ENCODE measurements at regions not wholly inside any gene's neighbourhood (a gene's known extent, or its start where the extent isn't known, plus 50 kb on each side); places are given as distances from the start of the nearest gene placed in this dataset.

DNA sequence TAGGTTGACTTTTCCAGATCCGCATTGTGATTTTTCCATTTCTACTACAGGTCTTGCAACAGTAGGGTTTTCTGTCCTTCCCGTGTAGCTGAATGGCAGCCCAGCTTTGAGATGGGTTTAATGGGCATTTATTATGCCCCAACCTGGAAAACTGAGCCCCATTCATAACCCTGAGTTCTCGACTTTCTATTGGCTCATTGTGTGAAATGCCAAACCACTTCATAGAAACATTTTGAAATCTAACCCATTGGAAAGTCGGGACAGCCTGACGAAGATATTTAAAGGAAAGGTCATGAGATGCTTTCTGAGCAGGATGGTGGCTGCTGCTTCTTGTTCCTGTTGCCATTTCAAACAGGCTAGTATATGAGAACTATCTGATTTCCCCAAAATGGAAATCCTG lies 203.5 kb downstream of the ZFP36L2 start:
- DNase-seq (ENCODE audit: low spot score), result no peak

DNA sequence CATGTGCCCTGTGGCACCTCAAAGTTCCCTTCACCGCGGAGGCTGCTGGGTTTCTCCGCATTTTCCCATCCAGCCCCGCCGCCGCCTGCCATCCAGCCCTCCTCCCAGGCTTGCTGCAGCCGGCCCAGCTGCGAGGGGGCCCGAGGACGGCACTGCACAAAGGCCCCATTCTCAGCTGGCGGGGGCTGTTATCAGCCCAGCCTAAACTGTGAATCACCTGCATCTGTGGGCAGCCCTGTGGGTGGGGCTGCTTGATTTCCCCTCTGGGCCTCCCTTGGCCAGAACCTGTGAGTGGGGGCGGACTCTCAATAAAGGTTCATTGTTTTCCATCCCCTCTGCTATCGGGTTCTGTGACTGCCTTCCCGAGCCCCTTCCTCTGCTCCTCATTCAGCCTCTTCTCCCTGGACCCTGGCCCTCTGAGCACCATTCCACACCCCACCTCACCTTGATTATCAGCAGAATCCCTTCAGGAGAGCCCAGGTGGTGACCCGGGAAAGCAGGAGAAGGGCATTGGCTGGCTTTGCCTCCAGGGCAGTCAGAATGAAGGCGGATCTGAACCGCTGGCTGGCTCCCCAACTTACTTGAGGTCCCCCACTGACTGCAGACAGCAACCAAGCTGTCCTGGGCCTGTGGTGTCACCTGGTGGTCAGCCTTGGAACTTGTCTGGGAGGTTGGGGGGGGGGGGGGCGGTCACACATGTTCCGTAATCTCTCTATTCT lies 204.5 kb downstream of the ZFP36L2 start:
- DNase-seq (ENCODE audit: low spot score), result no peak

DNA sequence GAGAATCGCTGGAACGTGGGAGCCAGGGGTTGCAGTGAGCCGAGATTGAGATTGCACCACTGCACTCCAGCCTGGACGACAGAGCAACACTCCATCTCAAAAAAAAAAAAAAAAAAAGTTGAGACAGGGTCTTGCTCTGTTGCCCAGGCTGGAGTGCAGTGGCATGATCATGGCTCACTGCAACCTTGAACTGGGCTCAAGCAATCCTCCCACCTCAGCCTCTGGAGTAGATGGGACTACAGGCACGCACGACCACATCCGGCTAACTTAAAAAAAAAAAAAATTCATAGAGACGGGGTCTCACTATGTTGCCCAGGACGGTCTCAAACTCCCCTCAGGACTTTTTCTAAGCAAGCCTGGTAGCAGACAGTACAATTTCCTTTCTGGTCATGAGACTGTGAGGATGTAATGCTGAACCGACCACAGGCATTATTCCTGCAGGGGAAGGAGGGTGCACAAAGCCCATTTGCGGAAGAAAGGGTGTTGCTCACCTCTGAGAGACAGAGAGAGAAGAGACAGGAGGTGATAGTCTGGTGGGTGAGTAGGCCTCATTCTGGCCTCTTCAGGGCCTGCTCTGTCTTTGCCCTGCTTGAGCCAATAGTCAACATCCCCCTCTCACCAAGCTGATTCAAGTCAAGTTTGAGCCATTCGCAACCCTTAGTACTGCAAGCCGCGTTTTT lies 205.3 kb downstream of the ZFP36L2 start:
- no peak for DNase-seq (ENCODE audit: low spot score)

DNA sequence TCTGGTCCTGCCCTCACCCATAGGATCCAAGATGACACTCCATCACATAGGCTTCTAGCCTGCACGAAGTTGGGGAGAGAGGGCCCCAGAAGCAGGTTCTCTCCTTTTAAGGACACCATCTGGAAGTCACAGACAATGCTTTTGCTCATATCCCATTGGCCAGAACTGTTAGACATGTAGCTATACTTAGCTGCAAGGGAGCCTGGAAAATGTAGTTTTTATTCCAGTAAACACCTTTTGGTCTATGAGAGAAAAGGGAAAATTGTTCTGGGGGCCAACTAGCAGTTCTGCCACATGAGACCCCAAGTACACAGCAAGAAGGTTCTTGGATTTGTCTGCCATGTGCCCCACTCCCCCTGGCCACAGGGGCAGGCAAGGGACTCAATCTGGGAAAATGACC lies 206.1 kb downstream of the ZFP36L2 start:
- no peak for DNase-seq (ENCODE audit: low spot score)

DNA sequence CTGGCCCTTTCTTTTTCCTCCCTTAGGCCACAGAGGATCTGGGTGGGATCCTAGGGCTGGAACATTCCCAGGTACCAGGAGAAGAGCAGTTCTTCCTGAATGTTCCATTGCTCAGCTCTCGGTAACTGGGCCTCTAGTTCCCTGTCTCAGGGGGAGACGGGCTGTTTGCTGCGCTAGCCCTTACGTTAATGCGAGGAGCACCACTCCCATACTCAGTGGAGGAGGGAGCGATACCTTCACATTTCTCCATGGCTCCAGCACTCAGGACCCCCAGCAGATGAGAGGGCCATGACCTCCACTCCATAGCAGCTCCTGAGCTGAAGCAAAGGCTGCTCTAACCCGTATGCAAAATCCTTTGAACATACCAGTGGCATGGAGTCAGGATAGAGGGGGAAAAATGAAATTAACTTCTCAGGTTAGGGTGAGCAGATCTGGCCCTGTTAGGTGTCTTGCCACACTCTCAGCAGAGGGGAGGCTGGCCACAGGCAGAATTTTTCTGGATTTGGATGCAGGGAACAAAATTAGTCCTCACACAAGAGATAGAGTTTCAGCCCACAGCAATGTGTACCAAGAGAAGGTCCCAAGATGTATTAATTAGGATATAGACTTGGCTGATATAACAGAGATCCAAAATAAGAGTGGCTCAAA lies 206.7 kb downstream of the ZFP36L2 start:
- no peak for DNase-seq (ENCODE audit: low spot score)

DNA sequence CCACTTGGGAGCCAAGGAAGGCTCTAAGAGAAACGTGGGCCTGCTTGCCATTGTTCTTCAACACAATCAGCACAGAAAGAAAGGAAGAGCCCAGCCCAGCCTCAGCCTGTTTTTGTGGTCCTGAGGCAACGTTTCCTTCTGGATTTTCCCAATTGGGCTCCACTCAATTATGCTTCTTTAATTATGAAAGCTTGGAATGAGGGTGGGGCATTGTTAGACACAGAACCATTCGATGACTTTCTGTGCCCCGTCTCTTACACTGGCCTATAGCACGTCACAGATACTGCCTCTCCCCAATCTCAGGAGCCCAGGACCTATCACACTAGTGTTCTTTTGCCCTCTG lies 207.4 kb downstream of the ZFP36L2 start:
- DNase-seq (ENCODE audit: low spot score), result no peak

DNA sequence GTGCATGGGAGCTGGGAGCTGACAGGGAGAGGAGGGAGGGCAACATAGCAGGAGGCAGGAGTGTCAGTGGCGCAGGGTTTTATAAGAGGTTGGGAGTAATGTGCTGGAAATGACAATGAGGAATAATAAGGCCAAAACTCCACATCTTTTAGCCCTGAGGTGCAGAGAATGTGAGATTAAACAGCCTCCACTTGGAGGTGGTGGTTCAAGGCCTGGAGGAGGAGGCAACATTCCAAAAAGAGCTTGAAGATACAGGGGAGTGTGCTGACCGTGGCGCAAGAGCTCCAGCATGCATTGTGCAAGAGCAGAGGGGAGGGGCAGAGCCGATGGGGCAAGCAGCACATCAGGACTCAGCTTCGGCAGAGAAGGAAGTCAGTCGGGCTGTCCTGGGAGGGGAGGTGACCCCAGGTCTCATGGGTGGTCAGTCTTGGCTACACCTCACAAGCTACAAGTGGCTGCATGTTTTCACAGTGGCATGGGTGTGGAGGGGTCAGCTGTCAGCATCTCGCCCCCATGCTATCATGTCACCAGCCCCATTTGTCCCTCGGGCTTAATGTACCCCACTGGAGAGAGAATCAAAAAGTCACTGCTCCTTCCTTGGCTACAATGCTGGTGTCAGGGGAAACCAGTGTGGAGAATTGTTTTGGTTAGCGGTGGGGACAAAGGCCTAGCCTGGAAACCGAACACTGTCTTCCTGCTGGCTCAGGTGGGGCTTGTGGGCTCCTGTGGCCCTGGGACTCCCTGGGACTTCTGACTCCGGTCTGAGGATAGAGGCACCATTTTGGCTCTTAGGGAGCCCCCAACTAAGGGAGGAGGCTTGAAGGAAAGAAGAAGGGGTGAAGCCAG lies 208.0 kb downstream of the ZFP36L2 start:
- DNase-seq (ENCODE audit: low spot score), result no peak

DNA sequence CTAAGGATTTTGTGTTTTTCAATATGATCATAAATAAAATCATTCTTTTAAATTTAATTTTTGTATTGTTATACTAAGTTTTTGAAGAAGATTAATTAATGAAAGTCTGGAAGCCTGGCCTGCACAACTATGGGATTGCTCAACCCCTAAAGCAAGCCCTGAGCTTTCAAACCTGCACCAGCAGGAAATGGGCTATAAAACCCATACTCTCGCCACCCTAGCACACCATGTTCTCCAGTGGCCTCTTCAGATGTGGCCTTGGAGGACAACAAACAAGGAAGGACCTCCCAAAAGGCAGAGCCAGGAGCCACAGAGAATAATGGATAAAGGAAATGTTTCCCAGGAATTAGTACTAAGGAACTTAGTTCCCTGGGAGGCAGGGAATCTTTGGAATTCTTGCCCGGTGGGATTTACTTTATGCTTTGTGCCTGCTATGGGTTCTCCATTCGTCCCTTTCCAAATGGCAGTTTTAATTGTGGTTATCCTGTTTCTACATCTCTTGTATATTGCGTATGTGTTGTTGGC lies 212.5 kb downstream of the ZFP36L2 start:
- DNase-seq (ENCODE audit: low spot score), result no peak

DNA sequence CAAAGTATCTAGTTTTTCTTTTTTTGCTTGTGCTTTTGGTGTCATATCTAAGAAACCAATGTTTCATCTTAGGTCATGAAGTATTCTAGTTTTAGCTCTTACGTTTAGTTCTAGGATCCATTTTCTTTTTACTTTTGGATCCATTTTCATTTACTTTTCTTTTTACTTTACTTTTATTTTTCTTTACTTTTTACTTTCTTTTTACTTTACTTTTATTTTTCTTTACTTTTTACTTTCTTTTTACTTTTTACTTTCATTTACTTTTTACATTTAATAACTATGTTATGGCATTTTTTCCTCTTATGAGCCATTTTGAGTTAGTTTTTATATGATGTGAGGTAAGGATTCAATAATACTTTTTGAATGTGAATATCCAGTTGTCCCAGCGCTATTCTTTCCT lies 213.4 kb downstream of the ZFP36L2 start:
- no peak for DNase-seq (ENCODE audit: low spot score)

DNA sequence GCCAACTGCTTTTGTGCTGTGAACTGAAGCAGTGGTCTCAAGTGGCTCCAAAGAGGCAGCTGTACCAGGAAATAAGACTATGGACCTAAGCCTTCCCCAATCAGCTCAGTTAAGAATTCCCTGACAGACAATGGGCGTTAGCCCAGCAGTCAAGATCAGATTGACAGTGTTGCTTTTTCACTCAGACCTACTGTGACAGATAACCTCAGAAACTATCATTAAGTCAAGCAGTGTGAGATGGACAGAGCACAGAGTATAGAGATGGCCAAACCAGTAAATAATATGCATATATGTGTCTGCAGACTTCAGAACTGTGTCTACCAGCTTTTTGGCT lies 215.3 kb downstream of the ZFP36L2 start:
- DNase-seq (ENCODE audit: low spot score), result no peak

DNA sequence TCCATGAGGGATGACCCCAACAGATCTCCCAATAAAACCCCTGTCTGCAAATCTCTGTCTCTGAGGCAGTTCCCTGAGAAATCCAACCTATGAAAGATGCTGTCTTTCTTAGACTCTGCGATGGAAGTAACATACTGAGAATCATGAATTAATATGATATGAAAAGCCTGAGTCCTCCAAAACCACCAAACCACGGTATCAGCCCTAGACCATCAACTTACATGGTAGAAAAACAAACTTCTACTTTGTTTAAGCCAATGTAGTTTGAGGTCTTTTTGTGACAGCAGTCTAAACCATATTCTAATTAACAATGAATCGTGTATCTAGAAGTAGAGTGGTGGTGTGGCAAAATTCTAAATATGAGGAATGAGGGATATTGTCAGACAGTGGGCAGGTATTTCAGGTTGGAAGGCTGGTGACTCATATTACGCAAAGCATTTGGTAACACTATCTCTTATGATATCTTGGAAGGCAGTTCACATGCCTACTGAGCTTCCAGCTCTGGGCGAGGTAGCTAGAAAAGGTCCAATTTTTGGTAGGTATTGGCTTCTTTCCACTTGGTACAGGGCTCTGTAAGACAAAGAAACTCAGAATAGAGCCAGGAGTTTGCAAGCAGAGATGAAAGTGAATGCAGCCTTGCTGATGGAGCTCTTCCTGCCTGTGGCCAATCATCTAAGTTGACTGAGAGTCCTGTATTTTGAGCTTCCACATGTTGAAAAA lies 215.8 kb downstream of the ZFP36L2 start:
- DNase-seq (ENCODE audit: low spot score), result no peak

DNA sequence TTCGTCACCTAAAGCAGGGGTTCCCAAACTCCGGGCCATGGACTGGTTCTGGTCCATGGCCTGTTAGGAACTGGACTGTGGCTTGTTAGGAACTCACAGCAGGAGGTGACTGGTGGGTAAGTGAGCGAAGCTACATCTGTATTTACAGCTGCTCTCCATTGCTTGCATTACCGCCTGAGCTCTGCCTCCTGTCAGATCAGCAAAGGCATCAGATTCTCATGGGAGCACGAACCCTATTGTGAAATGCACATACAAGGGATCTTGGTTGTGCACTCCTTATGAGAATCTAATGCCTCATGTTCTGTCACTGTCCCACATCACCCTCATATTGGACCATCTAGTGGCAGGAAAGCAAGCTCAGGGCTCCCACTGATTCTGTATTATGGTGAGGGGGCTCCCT lies 217.0 kb downstream of the ZFP36L2 start:
- no peak for DNase-seq (ENCODE audit: low spot score)

DNA sequence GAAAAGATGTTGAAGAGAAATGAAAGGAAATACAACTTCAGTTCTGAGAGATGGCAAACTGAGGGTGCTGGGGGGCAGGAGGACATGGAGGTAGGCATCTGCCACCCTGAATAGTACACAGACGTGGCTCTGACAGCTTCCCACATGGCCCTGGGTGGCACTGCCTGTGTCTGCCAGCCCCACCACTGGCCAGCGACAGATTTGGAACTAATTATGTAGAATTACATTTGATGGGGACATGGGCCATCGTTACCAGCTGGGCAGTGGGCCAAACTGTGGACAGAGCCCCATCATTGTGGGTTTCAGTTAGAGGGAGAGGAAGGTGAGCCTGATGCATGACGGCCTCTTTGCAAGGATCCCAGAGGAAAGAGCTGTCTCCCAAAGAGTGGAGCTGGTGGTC lies 216.0 kb upstream of the HAAO start:
- peak; percentile 14 for DNase-seq (ENCODE audit: low spot score)

DNA sequence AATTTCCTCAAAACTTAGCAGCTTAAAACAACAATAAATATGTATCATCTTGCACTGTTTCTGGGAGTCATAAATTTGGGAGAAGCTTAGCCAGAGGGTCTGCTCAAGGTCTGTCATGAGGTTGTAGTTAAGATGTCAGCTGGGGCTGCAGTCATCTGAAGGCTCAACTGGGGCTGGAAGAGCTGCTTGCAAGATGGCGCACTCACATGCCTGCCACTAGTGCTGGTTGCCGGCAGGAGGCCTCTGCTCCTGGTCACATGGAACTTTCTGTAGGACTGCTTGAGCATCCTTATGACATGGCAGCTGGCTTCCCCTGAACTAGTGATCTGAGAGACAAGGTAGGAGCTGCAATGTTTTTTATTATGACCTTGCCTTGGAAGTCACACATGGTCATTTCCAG lies 215.5 kb upstream of the HAAO start:
- DNase-seq (ENCODE audit: low spot score), result peak; percentile 59

DNA sequence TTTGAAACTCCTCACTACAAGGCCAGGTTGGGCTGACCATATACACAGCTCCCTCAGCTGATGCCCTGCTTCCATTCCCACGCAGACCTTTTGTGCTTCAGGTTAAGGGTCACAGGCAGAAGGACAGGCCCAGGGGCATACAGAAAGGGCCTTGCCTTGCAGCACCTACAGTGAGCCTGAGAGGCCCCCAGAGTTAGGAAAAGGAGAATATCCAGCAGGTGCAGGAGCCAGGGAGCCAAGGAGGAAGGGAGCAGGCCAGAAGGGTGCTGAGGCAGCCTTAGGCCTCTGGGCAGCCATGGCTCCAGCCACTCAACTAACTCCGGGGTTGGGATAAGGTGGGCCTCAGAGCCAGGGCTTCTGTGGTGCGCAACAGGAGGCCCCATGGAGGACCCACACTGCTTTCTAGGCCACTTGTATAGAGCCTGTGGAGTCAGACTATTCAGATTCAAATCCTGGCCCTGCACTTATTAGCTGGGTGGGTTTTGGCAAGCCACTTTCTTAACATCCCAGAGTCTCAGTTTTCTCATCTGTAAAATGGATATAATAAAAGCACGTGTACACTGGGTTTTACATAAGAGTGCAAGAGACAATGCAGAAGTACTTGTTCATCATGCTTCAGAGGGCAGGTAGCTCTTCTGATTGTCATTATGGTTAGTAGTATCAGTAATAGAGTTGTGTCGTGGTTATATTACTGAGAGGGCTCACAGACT lies 214.6 kb upstream of the HAAO start:
- DNase-seq (ENCODE audit: low spot score), result no peak

DNA sequence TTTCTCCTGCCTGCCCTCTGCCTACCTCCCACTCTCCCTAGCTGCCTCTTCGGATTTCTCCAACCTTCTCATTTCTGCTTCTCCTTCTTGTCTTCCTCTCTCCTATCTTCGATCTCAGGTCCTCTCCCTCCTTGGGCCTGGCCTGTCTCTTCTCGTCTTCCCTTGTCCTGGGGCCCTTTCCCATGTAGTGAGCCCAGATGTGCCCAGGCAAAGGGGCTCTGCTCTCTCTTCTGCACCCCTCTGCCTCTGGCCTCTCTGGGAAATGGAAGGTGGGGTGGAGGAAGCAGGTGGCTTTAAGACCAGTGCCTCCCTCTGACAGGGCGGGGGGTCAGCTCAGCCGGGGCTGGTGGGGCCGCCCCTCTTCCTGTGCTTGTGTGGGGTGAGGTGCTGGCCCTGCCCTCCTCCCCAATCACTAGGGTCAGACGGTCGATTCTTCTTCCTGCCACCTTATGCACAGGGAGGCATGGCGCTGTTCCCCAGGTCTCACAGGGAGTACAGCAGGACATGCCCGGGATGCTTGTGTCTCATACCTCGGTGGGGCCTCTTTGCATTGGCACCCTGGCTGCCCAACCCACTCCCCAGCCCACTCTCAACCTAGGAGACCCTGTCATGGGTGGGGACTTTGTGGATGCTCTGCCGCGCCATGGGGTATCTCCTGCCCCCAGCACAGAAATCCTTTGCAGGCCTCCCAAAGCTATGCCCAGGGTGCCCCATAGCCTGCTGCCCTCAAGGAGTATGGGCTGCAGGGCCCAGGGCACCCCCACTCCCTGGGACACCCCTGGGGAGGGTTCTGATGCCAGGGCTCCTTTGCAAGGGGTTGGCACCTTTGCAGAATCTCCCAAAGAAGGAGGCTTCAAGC lies 213.8 kb upstream of the HAAO start:
- DNase-seq (ENCODE audit: low spot score), result peak; percentile 89

DNA sequence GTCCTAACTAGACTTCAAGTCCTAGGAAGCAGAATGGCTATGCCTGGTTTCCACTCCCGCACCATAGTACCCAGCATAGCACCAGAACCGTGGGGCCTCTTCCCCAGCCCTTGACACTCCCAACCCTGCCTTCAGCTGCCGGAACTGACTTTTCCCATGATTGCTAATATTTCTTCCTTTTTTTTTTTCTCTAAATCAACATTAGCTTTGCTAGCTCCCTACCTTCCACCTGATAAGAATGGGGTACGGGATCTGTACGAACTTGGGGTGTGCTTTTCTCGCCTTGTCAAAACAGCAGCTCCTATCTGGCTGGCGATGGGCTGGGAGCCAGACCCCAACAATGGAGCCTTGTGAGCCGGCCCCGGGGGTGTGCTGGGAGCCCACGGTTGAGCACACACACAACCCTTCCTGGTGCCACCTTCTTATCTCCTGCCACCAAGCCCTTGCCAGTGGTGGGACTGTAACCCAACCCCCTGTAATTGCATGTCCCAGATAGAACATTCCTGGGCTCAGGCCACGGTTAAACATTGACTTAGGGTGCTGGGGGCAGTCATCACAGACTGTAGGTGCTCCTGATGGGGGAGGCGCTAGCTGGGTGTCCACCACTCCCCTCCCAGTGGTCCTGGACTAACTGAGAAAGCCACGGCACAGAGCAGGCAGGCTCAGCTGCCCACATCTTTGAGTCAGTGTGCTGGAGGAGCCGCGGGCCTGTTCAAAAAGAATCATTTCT lies 213.0 kb upstream of the HAAO start:
- peak; percentile 74 for DNase-seq (ENCODE audit: low spot score)

DNA sequence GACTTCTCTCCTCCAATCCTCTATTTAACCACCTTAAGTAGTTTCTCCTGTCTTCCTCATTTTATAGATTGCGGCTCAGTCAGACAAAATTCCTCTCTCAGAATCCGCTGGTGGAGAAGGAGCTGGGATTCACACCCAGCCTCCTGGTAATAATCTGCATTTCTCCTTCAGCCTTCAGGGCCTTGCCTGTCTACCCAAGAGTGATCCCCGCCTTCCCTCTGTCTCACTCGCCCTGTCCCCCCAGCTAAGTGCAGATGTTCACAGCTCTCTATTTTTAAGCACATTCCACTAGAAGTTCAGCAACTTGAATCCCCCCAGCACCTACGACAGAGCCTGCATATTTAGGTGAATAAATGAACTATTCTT lies 212.5 kb upstream of the HAAO start:
- peak; percentile 49 for DNase-seq (ENCODE audit: low spot score)
